Hematopoietic multipotent progenitor cell treated with erythropoietin and hydrocortisone succinate and interleukin-3 and kit ligand, for 6 days (in vitro differentiated cells): ENCODE measurements at regions not wholly inside any gene's neighbourhood (a gene's known extent, or its start where the extent isn't known, plus 50 kb on each side); places are given as distances from the start of the nearest gene placed in this dataset.

ENCODE experiments used
- DNase-seq: peaks from one replicate; pipeline ENCODE4 v3.0.0-alpha.2; 2015

GRCh38 chr1:4404854-4405590 lies 249.4 kb upstream of the AJAP1 start:
- no peak for DNase-seq

- DNase-seq: no peak
Observed at GRCh38 chr1:4407851-4408250, 246.6 kb upstream of the AJAP1 start.

- no peak for DNase-seq
Observed at GRCh38 chr1:4408380-4408779, 246.0 kb upstream of the AJAP1 start.

- DNase-seq: no peak
Observed at GRCh38 chr1:4411862-4412261, 242.5 kb upstream of the AJAP1 start.

- no peak for DNase-seq
Observed at GRCh38 chr1:4415476-4415875, 238.9 kb upstream of the AJAP1 start.

GRCh38 chr1:4416189-4416588 lies 238.2 kb upstream of the AJAP1 start:
- no peak for DNase-seq

- no peak for DNase-seq
Observed at GRCh38 chr1:4418021-4418420, 236.4 kb upstream of the AJAP1 start.

- DNase-seq: no peak
Observed at GRCh38 chr1:4421986-4422385, 232.4 kb upstream of the AJAP1 start.

- no peak for DNase-seq
Observed at GRCh38 chr1:4422504-4423289, 231.7 kb upstream of the AJAP1 start.

GRCh38 chr1:4424254-4424653 lies 230.2 kb upstream of the AJAP1 start:
- no peak for DNase-seq

- no peak for DNase-seq
Observed at GRCh38 chr1:4424766-4425165, 229.6 kb upstream of the AJAP1 start.

- peak; percentile 40 for DNase-seq
Observed at GRCh38 chr1:4425892-4426291, 228.5 kb upstream of the AJAP1 start.

- no peak for DNase-seq
Observed at GRCh38 chr1:4428711-4429110, 225.7 kb upstream of the AJAP1 start.

GRCh38 chr1:4430406-4431365 lies 223.7 kb upstream of the AJAP1 start:
- DNase-seq: no peak

GRCh38 chr1:4431491-4431890 lies 222.9 kb upstream of the AJAP1 start:
- no peak for DNase-seq

- DNase-seq: no peak
Observed at GRCh38 chr1:4433075-4433474, 221.3 kb upstream of the AJAP1 start.

- DNase-seq: no peak
Observed at GRCh38 chr1:4444086-4444485, 210.3 kb upstream of the AJAP1 start.

GRCh38 chr1:4447778-4448420 lies 206.5 kb upstream of the AJAP1 start:
- DNase-seq: no peak

GRCh38 chr1:4449972-4450371 lies 204.4 kb upstream of the AJAP1 start:
- no peak for DNase-seq

GRCh38 chr1:4452701-4453100 lies 201.7 kb upstream of the AJAP1 start:
- DNase-seq: no peak

GRCh38 chr1:4460052-4460451 lies 194.4 kb upstream of the AJAP1 start:
- no peak for DNase-seq

- no peak for DNase-seq
Observed at GRCh38 chr1:4460651-4461050, 193.8 kb upstream of the AJAP1 start.
